Left lobe of liver (tissue), 2 donors: ENCODE measurements at regions not wholly inside any gene's neighbourhood (a gene's known extent, or its start where the extent isn't known, plus 50 kb on each side); places are given as distances from the start of the nearest gene placed in this dataset.

ENCODE experiments used
- ATAC-seq: fragments of 200-7000 bp; cut with Tn5 transposase; one replicate; pipeline ENCODE4 v1.9.1; 2020; ENCODE audit warnings: mild to moderate bottlenecking, moderate library complexity
- DNase-seq: peaks from one replicate; pipeline ENCODE4 v3.0.0-alpha.2; 2020; ENCODE audit warnings: low spot score
- donor health status: DM: no; HTN: no; CAD: no; lungs with moderate emphysema.
- donor health status: DM: no; HTN: yes; CAD: no.

DNA sequence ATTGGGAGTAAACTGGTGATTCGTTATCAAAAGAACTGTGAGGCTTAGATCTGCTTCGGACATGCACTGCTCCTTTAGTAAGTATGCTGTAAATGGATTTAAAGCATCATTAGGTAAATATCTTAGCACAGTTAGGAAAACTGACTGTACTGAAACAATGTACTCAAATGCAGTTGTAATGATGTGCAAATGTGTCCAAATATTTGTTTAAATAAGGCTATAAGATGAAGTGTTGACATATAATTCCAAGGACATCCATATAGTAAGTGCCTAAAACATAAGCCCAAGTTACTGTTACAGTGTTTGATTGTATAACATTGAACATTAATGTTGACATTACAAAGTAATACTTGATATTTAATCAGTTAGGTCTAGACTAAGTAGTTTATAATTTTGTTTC, 512.5 kb upstream of the CDH18 start:
- ATAC-seq: no peak

DNA sequence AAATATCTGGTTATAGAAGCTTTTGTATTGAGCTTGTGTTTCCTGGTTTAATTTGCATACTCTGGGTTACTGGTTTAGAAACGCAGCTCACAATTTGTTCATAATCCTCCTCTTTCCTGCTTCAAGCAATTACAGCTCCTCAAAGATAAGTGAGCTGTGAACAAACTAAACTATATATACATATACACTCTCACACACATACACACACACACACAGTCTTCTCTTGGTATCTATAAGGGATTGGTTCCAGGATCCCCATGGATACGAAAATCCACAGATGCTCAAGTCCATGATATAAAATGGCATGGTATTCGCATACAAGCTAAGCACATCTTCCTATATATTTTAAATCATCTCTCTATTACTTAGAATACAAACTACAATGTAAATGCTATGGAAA, 510.9 kb upstream of the CDH18 start:
- DNase-seq: no peak
- ATAC-seq: no peak

More for the DNA sequence above, 512.5 kb upstream of the CDH18 start:
- DNase-seq: no peak

DNA sequence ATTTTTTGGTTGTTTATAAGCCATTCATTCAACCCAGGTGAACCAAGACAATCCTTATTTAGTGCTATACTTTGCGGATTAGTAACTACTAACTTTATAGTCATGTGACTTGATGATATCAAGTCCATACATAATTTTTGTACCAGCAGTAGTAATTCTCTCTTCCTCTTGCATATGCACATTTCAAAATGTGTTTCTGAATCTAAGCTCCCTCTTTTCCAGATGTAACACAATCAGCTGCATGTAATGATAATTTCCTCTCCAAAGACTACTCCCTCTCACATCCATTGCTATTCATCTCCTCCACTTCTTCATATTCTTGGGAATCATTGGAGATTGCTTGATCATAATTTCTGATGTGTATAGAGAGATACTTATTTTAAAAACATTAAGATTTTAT, 510.1 kb upstream of the CDH18 start:
- ATAC-seq (no peak), DNase-seq (no peak)

DNA sequence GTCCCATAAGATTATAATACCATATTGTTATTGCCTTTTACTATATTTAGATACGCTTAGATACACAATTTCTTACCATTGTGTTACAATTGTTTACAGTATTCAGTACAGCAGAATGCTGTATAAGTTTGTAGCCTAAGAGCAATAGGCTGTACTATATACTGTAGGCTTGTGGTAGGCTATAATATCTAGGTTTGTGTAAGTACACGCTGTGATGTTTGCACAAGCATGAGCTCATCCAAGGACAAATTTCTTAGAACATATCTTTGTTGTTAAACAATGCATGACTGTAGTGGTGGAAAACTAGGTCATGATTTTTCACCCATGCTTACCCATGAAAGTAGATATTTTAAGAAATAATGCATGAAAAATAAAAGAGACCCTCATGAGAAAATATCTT, 509.4 kb upstream of the CDH18 start:
- DNase-seq (no peak), ATAC-seq (no peak)

- ATAC-seq (no peak), DNase-seq (no peak)
Observed at GRCh38 chr5:20494706-20495105, 506.7 kb upstream of the CDH18 start.

GRCh38 chr5:20486826-20487225, 498.8 kb upstream of the CDH18 start:
- DNase-seq (no peak), ATAC-seq (no peak)

DNA sequence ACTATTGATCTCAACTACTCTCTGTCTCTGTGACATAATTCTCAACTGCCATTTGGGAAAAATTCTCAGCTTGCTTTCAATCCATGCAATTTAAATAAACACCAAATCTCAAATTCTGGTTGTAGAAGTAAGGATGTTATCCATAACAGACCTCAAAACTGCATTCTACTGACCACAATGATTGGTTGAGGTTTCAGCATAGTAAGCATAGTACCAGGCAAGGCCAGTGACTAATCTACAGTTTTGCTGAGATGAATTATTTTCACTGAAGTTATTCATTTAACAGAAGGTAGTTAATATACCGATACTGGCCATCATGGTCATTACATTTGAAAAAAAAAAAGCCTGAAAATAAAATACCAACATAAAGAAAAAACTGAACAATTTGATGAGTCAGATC, 488.0 kb upstream of the CDH18 start:
- ATAC-seq (no peak), DNase-seq (no peak)

DNA sequence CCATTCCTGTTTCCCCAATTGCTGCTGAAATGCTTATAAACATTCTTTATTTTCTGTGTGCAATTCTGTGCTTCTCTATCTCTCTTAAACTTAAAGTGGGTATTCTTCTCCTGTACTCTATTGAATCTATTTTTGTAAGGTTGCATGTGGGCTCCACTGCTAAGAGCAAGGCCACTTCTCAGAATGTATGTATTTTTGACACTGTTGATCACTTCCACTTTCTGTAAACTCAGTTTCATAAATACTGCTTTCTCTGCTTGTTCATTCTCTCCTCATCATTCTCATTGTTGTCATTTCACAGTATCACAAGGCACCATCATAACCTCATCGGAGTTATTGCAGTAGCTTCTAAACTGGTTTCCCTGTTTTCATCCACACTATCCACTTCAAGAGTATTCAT, 483.0 kb upstream of the CDH18 start:
- DNase-seq (no peak), ATAC-seq (no peak)

GRCh38 chr5:20469792-20470191, 481.8 kb upstream of the CDH18 start:
- ATAC-seq (no peak), DNase-seq (no peak)

DNA sequence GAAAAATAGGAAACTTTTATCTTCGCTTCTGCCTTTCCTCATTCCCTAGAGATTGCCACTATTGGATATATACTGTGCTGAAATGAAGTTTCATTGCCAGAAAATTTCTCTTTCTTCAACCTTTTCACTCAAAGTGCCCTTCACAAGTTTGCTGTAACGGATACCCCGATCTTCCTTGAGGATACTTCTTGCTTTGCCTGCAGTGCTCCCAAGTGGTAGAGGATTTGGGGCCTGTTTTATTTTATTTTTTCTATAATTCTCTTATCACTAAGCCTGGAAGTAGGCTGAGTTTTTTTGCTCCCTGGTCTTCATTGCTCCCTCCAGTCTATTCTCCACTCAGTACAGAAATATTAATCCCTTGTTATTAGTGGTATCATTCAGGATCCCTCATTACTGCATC, 481.4 kb upstream of the CDH18 start:
- no peak for DNase-seq
- ATAC-seq: no peak

GRCh38 chr5:20466512-20466911, 478.5 kb upstream of the CDH18 start:
- DNase-seq (no peak), ATAC-seq (no peak)

- ATAC-seq (no peak), DNase-seq (no peak)
Observed at GRCh38 chr5:20463206-20463605, 475.2 kb upstream of the CDH18 start.

- ATAC-seq: no peak
Observed at GRCh38 chr5:20446121-20446520, 458.1 kb upstream of the CDH18 start.

GRCh38 chr5:20445326-20445860, 457.4 kb upstream of the CDH18 start:
- ATAC-seq: no peak
- DNase-seq: no peak

More at GRCh38 chr5:20446121-20446520, 458.1 kb upstream of the CDH18 start:
- no peak for DNase-seq

DNA sequence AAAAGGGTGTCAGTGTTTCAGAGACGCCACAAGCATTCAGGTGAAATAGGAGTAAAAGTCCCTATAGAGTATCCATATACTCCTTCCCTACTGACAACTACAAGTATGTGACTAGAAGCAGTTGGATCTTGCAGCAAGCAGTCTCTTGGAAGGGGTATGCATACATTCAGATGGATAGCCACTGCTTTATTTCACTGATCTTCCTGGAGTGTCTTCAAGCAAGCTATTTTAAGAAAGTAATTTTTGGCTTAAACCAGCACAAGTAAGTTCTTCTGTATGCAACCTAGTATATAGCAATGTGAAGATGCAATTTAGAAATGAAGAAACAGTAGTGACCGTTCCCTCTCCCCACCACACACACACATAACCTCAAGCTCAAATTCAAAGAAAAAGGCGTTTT, 446.8 kb upstream of the CDH18 start:
- no peak for ATAC-seq

GRCh38 chr5:20420991-20421595, 433.1 kb upstream of the CDH18 start:
- no peak for ATAC-seq

More for the DNA sequence above, 446.8 kb upstream of the CDH18 start:
- no peak for DNase-seq

More at GRCh38 chr5:20420991-20421595, 433.1 kb upstream of the CDH18 start:
- no peak for DNase-seq
